SHP77 treated with DMSO at 0.1 percent for 48 hours (cell line): ENCODE measurements at regions not wholly inside any gene's neighbourhood (a gene's known extent, or its start where the extent isn't known, plus 50 kb on each side); places are given as distances from the start of the nearest gene placed in this dataset.
"Not testable (repeated sequence)": the region's sequence is repeated elsewhere in the genome, so short reads cannot be mapped to it uniquely, and the experiment has no call there.

Experiments
- DNase-seq: peaks from one replicate; lab custom pipeline; 2025; lab: John Stamatoyannopoulos, UW

DNA sequence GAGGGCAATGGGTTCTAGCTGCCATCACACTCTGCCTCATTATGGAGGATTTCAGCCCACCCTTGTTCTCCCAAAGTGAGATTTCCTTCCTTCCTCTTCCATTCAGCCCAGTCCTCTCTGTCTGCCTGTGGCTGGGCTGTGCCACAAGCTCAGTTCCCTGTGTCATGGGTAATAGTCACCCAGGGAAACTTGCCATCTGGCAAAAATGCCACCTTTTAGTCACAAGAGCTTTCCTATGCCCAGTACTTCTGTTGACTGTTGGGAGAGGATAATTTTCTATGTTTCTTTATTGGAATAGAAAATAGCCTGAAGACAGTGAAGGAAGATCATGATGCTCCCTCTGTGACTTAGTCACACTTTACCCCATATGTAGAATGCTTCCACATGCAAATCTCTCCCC, 71.4 kb downstream of the TLR4 start:
- DNase-seq = no peak

DNA sequence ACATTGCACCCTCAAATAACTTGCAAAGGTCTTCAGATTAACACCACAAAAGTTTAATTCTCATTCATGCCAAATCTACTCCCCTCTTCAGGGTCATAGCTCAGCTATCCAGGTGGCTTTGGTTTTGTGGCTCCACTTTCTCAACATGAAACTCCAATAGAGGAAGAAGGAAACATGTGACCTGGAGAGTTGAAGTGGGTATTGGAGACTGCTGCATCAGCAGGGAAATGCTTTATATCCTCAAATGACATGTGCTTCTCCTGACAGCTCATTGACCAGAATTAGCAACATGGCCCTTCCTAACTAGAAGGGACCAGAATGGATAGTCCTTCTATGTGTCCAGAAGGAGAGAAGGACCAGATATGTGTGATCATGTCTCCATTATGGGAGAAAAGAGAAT, 73.6 kb downstream of the TLR4 start:
- DNase-seq = no peak

DNA sequence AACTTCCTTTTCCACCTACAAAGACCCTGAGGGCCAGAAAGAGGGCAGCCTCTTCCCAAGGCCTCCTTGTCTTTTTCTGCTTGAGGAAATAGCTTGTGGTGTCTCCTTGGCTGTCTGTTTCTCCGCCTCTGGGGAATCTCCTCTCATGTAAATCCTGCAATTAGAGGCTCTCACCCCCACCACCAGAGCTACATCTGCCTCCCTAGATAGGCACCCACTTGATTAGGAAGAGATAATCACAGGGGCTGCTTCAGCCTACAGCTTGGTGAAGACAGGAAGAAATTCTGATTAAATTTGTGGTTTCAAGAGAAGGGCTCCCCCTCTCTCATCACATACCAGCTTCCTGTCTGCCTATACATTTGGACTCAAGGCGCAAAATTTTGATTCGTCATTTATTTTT, 75.6 kb downstream of the TLR4 start:
- DNase-seq = no peak

DNA sequence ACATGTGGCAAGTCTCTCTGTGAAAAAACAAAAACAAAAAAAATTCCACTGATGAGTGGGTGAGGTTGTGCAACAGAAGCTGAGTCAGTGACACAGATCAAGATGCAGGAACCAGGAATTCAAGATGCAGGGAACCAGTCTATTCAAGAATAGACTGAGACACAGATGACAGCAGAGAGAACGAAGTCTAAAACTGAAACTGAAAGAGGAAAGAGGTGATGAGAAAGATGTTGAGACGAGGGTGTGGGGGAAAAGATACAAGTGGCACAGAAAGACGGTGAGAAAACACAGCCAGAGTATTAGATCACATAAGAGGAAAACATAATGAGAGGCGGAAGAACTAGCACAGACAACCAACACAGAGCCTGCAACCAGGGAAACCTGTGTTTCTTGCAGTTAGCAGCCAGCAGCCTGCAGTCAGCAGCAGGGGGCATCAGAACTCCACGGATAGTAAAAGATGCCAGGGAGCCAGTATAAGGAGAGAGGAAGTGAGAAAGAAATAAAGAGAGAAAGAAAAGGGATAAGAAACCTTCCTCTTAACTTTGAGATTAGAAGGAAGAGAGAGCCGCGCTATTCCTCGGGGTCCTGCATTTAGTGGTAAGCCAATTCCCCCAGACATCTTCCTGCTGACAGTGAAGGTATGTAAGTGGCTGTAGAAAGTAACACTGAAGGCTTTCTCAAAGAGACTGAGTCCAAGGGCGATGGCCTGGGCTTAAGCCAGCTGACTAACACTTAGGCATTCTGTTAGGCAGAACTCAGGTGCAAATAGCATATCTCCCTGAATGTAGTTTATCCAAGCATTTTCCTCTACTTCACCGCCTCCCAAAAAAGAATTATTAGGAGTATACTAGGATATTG, 79.0 kb downstream of the TLR4 start:
- no peak for DNase-seq

DNA sequence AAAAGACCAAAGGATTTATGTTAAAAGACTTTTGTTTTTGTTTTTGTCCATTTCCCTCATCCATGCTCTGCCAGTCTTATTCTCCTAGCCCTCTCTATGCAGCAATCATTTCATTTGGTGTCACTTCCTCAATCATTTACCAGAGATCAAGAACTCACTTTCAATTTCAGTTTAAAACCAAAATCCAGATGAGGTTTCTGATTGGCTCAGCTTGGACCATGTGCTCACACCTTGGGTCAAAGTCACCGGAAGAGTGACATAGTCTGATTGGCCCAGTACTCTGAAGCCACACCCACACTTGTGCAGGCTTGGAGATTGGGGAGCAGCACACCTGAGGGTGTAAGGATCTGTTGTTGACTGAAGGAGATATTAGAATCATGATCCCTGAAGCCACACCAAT, 79.6 kb downstream of the TLR4 start:
- DNase-seq = no peak

DNA sequence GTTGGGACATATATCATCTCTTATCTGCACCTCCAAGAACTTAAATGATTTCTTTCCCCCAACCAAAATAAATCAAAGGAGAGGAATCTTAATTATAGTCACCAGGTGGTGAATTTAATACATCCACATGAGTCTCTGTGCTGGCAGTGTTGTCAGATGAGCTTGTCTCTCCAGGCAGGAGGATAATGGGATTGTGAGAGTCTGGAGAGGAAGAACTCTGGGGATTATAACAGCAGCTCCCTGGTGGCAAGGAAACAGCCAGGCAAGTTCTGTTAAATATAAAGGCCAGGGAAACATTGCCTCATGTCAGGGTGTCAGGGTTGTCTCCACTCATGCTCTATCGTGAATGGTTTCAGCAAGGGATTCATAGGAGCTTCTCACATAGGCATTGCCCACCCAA, 80.8 kb downstream of the TLR4 start:
- DNase-seq = no peak

DNA sequence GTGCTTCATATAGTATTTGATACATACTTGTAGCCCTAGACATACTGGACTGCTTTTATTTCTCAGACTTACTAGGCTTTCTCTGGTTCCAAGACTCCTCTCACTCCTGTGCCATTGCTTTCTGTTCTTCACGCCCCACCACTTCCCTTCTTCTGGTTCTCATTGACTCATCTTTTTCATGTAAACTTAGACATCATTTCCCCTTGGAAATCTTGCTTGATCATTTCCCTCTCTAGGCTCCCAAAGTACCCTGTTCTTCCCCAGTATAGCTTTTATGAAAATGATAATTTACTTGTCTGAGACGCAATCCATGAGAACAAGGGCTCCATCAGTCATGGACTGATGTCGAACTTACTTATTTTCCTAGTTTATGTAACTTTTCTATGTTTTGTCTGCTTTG, 83.5 kb downstream of the TLR4 start:
- no peak for DNase-seq

DNA sequence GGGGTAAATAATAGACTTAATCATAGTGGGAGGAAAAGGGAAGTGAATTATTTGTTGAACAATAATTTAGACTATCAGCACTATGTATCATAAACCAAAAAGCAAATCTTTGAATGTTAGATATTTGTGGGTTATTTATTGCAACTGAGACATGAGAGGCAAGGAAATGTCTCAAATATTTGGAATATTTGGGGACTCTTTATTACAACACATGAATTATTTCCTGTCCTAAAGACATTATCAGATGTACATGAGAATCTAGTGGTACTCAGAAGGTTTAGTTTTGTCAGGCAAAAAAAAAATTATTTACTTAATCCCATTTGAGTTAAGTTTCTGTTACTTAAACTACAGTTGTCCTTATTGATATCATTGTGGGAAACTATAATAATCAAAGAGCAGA, 91.1 kb downstream of the TLR4 start:
- DNase-seq = no peak

DNA sequence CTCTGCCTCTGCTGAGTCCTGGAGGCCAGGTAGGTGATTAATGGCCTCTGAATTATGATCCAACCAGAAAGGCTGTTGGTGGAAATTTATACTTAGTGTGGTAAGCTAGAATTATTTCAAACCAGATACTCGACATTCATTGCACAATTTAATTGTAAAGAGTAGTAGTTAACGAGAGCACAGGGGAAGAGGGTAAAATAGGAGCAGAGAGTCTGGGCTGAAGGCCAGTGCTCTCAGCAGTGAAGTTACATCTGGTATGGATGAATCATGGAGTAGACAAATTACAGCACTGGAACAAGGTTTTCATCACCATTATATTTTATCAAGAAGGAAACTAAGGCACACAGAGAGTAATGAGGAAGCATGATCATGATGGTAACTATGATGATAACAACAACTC, 92.5 kb downstream of the TLR4 start:
- no peak for DNase-seq

DNA sequence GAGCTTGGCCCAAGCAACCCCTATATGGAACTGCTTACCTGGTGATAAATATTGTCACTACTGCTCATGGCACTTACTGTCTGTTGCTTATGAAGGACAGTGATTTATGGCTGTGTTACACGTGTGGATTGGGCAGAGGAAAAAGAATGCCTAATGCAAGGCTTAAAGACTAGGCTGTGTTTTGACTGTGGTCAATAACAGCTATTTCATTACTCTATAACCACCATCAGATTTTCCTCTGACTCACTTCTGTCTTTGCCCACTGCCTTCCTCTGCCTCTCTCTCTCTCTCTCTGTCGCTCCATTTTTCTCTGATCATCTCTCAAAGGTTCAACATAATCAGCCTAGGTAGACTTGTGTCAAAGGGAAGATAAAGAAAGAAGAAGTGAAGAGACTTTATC, 96.2 kb downstream of the TLR4 start:
- no peak for DNase-seq

DNA sequence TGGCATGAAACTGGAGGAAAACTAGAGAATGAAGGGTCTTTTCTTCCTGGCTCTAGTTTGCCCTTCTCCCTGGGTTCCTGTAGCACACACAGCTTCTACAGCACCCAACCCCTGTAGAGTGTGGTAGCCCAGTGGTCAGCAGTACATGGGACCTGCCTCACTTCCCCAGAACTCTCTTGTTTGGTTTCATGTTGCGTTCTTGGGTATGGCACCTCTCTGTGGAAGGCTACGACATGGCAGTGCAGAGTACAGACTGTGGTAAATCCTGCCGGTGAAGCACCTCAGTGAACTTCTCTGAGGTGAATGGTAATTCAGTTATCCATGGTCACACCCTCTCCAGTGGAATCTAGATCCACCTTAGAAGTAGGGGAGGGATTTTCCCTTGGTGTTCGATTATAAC, 105.5 kb downstream of the TLR4 start:
- no peak for DNase-seq

DNA sequence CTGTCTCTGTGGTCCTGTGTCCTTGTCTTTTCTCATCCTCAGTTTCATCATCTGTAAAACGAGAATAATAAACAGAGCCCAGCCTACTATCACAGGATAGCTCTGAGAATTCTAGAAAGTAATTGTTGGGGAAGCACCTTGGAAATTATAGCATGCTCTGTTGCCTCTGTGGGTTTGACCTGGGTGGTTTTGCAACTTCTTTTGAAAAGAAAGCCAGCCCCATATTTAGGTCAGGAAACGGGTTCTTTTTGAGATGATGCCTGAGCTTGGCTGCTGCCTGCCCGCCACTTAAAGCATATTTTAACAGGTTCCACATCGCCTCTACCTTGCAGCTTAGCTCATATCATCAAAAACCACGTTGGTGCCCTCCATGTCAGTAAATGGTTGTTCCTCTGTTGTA, 111.1 kb downstream of the TLR4 start:
- DNase-seq = no peak

DNA sequence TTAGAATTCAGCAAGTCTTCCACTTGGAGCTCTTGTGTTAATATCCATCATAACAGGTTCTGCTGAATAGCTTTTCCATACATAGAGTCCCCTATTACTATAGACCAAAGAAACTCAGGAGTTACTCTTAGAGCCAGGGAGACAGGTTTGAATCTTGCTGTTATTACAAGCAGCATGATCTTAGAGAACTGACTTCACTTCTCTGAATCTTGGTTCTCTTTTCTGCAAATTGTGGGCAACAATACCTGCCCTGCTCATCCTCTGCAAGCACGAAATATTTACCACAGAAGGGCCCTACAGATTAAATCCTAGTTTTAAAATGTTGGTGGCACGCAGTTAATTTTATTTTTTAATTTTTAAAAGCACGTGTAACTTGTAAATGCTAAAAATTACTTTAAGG, 111.7 kb downstream of the TLR4 start:
- no peak for DNase-seq

DNA sequence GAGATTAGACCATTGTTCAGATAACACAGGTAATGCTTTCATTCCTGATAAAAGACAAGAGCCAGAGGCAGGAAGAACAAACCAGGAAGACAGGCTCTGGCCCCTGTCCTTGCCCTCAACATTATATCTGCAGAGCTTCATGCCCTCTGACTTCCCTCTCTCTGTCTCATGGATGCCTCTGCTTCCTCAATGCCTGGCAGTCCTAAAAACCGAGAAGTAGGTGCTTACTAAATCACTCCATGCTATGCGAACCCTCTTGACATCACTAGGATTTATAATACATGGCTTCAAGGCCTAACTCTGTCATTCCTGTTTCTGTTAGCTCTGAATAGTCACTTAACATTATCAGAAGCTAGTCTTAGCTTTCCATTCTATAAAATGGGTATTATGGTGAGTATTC, 117.8 kb downstream of the TLR4 start:
- no peak for DNase-seq

DNA sequence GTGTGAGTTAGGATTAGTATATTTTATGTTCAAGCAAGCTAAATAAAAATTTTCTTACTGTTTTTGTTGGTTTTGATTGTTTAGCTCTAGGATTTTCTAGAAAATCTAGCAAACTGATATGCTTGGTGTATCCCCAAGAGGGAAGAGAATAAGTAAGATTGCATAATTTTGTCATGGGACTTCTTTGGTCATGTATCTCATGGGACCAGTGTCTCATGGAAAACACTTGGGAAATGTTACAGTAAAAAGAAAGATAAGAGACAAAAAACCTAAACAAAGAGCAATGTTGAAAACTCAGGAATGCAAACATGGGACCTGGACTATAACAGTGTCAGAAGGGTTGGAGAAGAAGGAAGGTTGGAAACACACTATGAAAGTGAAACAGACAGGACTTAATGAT, 119.4 kb downstream of the TLR4 start:
- DNase-seq = no peak

DNA sequence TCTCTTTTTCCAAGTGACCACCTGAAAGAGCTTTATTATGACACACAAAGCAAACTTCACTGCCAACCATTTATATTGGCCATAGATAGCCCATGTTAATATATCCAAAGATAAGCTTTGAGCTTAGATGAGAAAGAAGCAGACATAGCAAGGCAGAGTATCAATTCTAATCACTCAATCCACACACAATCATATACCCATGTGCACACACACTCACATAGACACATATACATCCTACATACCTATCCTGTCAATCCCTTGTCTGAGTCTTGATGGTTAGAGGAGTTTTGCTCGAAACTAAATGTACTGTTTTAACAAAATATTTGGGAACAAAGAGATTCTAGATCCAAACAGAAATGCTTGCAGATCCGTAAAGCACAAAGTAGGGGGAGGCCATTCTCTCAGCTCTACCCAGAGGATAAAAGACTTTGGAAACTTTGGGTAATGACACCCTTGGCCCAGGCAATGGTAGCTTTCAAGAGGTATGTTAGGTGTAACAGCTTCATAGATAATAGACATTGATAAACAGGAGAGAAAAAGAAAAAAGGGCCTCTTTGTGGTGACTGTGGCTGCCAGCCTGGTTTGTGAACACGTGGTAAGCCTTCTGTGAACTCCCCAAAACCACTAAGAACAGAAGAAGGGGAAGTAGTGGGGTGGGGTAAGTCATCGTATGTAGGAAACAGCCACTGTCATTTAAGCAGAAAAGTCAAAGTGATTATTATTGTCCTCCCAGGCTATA, 121.6 kb downstream of the TLR4 start:
- no peak for DNase-seq

DNA sequence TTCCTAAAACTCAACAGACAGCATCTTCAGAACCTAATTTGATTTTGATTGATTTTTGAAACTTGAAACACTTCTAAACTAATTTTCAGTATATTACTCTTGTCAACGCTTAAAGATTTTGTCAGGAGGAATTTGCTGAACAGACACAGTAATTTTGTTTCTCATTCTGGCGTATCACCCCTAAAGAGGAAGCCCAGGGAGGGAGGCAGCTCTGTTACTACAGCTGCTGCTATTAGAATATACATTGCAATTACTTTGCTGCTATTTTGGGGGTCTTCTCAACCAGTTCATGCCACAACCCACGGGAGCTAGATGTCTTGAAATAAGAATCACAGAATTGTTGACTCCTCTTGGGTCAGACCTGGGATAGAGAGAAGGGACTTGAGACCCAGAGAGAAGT, 122.6 kb downstream of the TLR4 start:
- no peak for DNase-seq

DNA sequence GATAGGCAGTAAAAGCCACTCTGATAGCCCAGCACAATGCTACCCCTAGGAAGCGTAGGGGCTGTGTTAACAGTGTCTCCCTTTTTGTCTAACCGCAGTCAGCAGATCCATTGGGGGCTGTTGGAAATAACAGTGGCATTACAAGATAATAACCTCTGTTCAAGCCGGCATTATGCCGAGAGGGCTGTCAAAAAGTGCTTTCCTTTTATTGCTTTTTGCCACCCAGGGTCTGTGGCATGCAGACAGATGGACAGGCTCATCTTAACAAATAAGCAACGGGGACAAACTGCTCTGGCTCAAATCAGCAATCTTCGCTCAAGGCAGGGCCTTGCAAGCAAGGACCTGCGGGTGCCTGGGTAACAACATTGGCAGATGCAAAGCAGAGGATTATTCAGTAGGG, 123.3 kb downstream of the TLR4 start:
- DNase-seq = no peak

DNA sequence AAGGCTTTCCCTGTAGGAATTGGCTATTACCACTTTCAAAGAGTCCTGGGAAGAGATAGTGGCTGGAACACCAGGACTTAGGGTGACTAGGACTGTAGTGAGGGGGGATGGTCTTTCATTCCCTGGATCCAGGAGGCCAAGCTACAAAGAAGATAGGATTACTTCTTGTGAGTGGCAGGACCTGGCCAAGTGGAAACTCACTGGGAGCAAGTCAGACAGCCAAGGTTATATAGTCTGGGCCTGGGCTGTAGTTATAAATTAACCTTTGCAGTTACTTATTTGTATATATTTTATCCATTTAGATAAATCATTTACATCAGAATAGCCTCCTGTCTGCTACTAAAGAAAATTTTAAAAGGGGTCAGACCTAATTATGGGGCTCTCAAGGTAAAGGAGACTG, 124.3 kb downstream of the TLR4 start:
- DNase-seq = no peak

DNA sequence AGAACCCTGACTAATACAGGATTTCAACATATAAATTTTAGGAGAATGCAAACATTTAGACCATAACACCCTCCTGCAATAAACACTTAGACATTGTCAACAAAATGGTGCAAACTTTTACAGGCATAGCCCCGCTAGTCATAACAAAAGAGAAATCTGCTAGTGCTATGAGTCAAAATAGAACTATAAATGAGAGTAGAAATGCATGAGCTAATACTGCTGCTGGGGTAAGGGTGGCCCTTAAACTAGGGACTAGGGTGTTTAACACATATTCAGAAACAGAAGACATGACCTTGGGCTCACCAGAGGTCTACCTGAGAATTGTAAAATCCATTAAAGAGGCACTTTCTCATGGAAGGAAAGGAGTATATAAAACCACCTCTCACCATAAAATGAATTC, 131.6 kb downstream of the TLR4 start:
- DNase-seq = no peak

DNA sequence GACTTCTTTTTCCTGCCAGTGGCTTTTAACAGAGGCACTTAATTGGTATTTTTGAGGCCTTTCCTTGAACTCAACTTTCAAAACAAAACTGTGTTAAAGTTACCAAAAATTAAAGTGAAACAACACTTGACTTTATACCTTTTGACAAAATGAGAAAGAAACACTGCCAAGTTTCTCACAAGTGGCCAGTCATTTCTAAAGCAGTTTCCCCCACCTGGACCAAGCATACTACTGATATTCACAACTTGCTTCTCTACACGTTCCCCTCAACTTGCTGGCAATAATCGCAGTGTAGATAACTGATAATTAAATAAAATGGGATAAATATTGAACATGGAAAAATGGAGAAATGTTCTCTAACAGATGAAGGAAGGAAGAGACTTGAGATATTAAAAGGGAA, 135.7 kb downstream of the TLR4 start:
- no peak for DNase-seq

DNA sequence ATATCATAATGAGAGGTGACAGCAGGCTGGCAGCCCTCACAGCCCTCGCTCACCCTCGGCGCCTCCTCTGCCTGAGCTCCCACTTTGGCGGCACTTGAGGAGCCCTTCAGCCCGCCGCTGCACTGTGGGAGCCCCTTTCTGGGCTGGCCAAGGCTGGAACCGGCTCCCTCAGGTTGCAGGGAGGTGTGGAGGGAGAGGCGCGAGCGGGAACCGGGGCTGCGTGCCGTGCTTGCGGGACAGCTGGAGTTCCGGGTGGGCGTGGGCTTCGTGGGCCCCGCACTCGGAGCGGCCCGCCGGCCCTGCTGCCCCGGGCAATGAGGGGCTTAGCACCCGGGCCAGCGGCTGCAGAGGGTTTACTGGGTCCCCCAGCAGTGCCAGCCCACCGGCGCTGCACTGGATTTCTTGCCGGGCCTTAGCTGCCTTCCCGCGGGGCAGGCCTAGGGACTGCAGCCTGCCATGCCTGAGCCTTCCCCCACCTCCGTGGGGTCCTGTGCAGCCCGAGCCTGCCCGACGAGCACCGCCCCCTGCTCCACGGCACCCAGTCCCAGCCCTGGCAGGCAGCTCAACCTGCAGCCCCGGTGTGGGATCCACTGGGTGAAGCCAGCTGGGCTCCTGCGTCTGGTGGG, 147.7 kb downstream of the TLR4 start:
- DNase-seq = not testable (repeated sequence)

DNA sequence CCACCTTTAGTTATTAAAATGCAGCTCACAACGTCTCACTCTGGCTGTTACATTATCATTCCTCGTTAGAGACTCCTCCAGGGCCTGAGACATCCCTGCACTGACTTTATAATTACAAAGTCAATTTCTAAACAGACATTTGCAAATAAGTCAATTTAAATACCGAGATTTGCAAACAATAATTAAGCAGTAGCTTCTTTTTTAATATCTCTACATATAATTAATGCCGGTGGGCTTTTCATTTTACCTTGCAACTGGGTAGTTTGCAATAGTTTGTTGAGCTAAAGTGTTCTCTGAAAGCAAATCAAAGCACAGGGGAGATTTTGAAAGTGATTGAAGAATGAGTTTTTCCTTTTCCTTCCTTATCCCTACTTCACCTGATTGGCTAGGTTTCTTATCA, 154.4 kb downstream of the TLR4 start:
- no peak for DNase-seq
